Rectal smooth muscle tissue (tissue), 1 donor: ENCODE measurements at regions not wholly inside any gene's neighbourhood (a gene's known extent, or its start where the extent isn't known, plus 50 kb on each side); places are given as distances from the start of the nearest gene placed in this dataset.
A peak's percentile ranks its signal among the peaks of the same experiment; 100 is the strongest.

ENCODE experiments used
- H3K27ac ChIP-seq: one replicate; pipeline ENCODE4 v1.7.0; 2013; ENCODE audit warnings: low read depth, low read length, inconsistent platforms
- H3K27me3 ChIP-seq: one replicate; pipeline ENCODE4 v1.7.0; 2013; ENCODE audit warnings: low read length; ENCODE audit not compliant: control insufficient read depth, insufficient read depth
- H3K36me3 ChIP-seq: one replicate; pipeline ENCODE4 v1.7.0; 2013; ENCODE audit warnings: low read length; ENCODE audit not compliant: control insufficient read depth, insufficient read depth
- H3K4me1 ChIP-seq: one replicate; pipeline ENCODE4 v1.7.0; 2013; ENCODE audit warnings: low read length; ENCODE audit not compliant: control insufficient read depth, insufficient read depth
- H3K4me3 ChIP-seq: one replicate; pipeline ENCODE4 v1.7.0; 2013; ENCODE audit warnings: low read length
- H3K9ac ChIP-seq: one replicate; pipeline ENCODE4 v1.7.0; 2013; ENCODE audit warnings: low read length

- no peaks in the 10 kb centered on the region for H3K27me3 ChIP-seq
- H3K4me3 ChIP-seq, result no peak overlapping the region
- no peaks in the 10 kb centered on the region for H3K4me1 ChIP-seq
- H3K27ac ChIP-seq, result no peak overlapping the region
- H3K36me3 ChIP-seq, result no peaks in the 10 kb centered on the region
- no peak overlapping the region for H3K9ac ChIP-seq
Measured at GRCh38 chr7:52799817-52800216, 235.6 kb upstream of the POM121L12 start.

- no peaks in the 10 kb centered on the region for H3K27me3 ChIP-seq
- no peaks in the 10 kb centered on the region for H3K4me1 ChIP-seq
- no peak overlapping the region for H3K9ac ChIP-seq
- no peak overlapping the region for H3K4me3 ChIP-seq
- H3K27ac ChIP-seq, result no peak overlapping the region
- no peaks in the 10 kb centered on the region for H3K36me3 ChIP-seq
Measured at GRCh38 chr7:52797801-52798200, 237.6 kb upstream of the POM121L12 start.

- Histone ChIP-seq H3K4me1 (peaks cover 3% of the 10 kb centered on the region), H3K36me3 (no peaks in the 10 kb centered on the region), H3K9ac (no peak overlapping the region), H3K27ac (no peak overlapping the region), H3K4me3 (no peak overlapping the region), H3K27me3 (no peaks in the 10 kb centered on the region)
Measured at GRCh38 chr7:52794621-52795020, 240.8 kb upstream of the POM121L12 start.

GRCh38 chr7:52791176-52791700 is 244.2 kb upstream of the POM121L12 start:
- Histone ChIP-seq H3K27ac (no peak overlapping the region), H3K4me3 (no peak overlapping the region), H3K36me3 (no peaks in the 10 kb centered on the region), H3K4me1 (peaks cover 6% of the 10 kb centered on the region), H3K9ac (no peak overlapping the region), H3K27me3 (no peaks in the 10 kb centered on the region)

- no peaks in the 10 kb centered on the region for H3K36me3 ChIP-seq
- peaks cover 12% of the 10 kb centered on the region for H3K4me1 ChIP-seq
- H3K9ac ChIP-seq, result no peak overlapping the region
- H3K27me3 ChIP-seq, result no peaks in the 10 kb centered on the region
- H3K27ac ChIP-seq, result no peak overlapping the region
- H3K4me3 ChIP-seq, result no peak overlapping the region
Measured at GRCh38 chr7:52786174-52786573, 249.3 kb upstream of the POM121L12 start.

- H3K27me3 ChIP-seq, result no peaks in the 10 kb centered on the region
- no peak overlapping the region for H3K4me3 ChIP-seq
- H3K36me3 ChIP-seq, result no peaks in the 10 kb centered on the region
- peak overlapping the region; percentile 43 for H3K27ac ChIP-seq
- H3K9ac ChIP-seq, result no peak overlapping the region
- peaks cover 8% of the 10 kb centered on the region for H3K4me1 ChIP-seq
Measured at GRCh38 chr7:52782348-52782747, 253.1 kb upstream of the POM121L12 start.

GRCh38 chr7:52781250-52781649 is 254.2 kb upstream of the POM121L12 start:
- Histone ChIP-seq H3K27me3 (no peaks in the 10 kb centered on the region), H3K4me3 (no peak overlapping the region), H3K36me3 (no peaks in the 10 kb centered on the region), H3K9ac (no peak overlapping the region), H3K4me1 (peaks cover 8% of the 10 kb centered on the region), H3K27ac (peak overlapping the region; percentile 20)

GRCh38 chr7:52779004-52779403 is 256.4 kb upstream of the POM121L12 start:
- H3K9ac ChIP-seq, result no peak overlapping the region
- H3K4me1 ChIP-seq, result peaks cover 12% of the 10 kb centered on the region
- no peak overlapping the region for H3K4me3 ChIP-seq
- H3K27ac ChIP-seq, result no peak overlapping the region
- no peaks in the 10 kb centered on the region for H3K27me3 ChIP-seq
- H3K36me3 ChIP-seq, result no peaks in the 10 kb centered on the region

- Histone ChIP-seq H3K4me1 (peaks cover 12% of the 10 kb centered on the region), H3K9ac (no peak overlapping the region), H3K4me3 (no peak overlapping the region), H3K27me3 (no peaks in the 10 kb centered on the region), H3K36me3 (no peaks in the 10 kb centered on the region), H3K27ac (no peak overlapping the region)
Measured at GRCh38 chr7:52777051-52777822, 258.2 kb upstream of the POM121L12 start.

GRCh38 chr7:52775876-52776275 is 259.6 kb upstream of the POM121L12 start:
- Histone ChIP-seq H3K4me3 (no peak overlapping the region), H3K27me3 (no peaks in the 10 kb centered on the region), H3K36me3 (no peaks in the 10 kb centered on the region), H3K9ac (no peak overlapping the region), H3K4me1 (peaks cover 4% of the 10 kb centered on the region), H3K27ac (no peak overlapping the region)

- peaks cover 2% of the 10 kb centered on the region for H3K4me1 ChIP-seq
- H3K4me3 ChIP-seq, result no peak overlapping the region
- H3K27me3 ChIP-seq, result no peaks in the 10 kb centered on the region
- H3K27ac ChIP-seq, result no peak overlapping the region
- no peak overlapping the region for H3K9ac ChIP-seq
- H3K36me3 ChIP-seq, result no peaks in the 10 kb centered on the region
Measured at GRCh38 chr7:52771177-52771576, 264.3 kb upstream of the POM121L12 start.

- no peaks in the 10 kb centered on the region for H3K36me3 ChIP-seq
Measured at GRCh38 chr7:52764492-52765169, 270.8 kb upstream of the POM121L12 start.

More at GRCh38 chr7:52764492-52765169, 270.8 kb upstream of the POM121L12 start:
- H3K27ac ChIP-seq, result no peak overlapping the region
- H3K4me1 ChIP-seq, result no peaks in the 10 kb centered on the region
- no peak overlapping the region for H3K4me3 ChIP-seq
- H3K27me3 ChIP-seq, result no peaks in the 10 kb centered on the region
- H3K9ac ChIP-seq, result no peak overlapping the region
